Kidney (tissue), 13 donors: ENCODE measurements at regions not wholly inside any gene's neighbourhood (a gene's known extent, or its start where the extent isn't known, plus 50 kb on each side); places are given as distances from the start of the nearest gene placed in this dataset.
A peak's percentile ranks its signal among the peaks of the same experiment; 100 is the strongest.

ENCODE experiments used
- DNase-seq, 5 donors: peaks; one replicate each; pipeline ENCODE4 v3.0.0-alpha.2; 2013 to 2020
- FAIRE-seq: peaks from 2 replicates; lab custom pipeline; 2012; peaks lifted over from hg19 to GRCh38; lab: Jason Lieb, UNC
- H3K27ac ChIP-seq, 2 donors: one replicate each; pipeline ENCODE4 v1.7.0; 2013; ENCODE audit warnings: low read depth in 2 of 2, low read length in 2 of 2, inconsistent platforms in 1 of 2
- H3K27me3 ChIP-seq: one replicate; pipeline ENCODE4 v1.7.1; 2013; ENCODE audit warnings: low read length, inconsistent platforms; ENCODE audit not compliant: control insufficient read depth, insufficient read depth
- H3K36me3 ChIP-seq, 3 donors: one replicate each; pipeline versions ENCODE4 v1.7.0 to v1.7.1; 2013; ENCODE audit warnings: low read length in 3 of 3, control low read depth in 1 of 3, inconsistent platforms in 1 of 3; ENCODE audit not compliant: insufficient read depth in 3 of 3, control insufficient read depth in 2 of 3
- H3K4me1 ChIP-seq, 3 donors: one replicate each; pipeline versions ENCODE4 v1.7.0 to v1.7.1; 2013; ENCODE audit warnings: low read length in 3 of 3, inconsistent platforms in 1 of 3, low read depth in 1 of 3; ENCODE audit not compliant: control insufficient read depth in 2 of 3, insufficient read depth in 2 of 3
- H3K4me3 ChIP-seq, 3 donors: one replicate each; pipeline versions ENCODE4 v1.7.0 to v1.8.1; 2013; ENCODE audit warnings: low read length in 3 of 3, control low read depth in 1 of 3, inconsistent platforms in 1 of 3
- H3K9ac ChIP-seq, 3 donors: one replicate each; pipeline versions ENCODE4 v1.7.0 to v1.7.1; 2013; ENCODE audit warnings: low read length in 3 of 3, control low read depth in 1 of 3, inconsistent platforms in 1 of 3
- H3K9me3 ChIP-seq, 3 donors: one replicate each; pipeline versions ENCODE4 v1.7.0 to v1.7.1; 2013; ENCODE audit warnings: low read length in 3 of 3, control low read depth in 1 of 3, inconsistent platforms in 1 of 3; ENCODE audit not compliant: control insufficient read depth in 2 of 3, insufficient read depth in 1 of 3
- CTCF ChIP-seq: IDR thresholded peaks from 3 replicates; pipeline ENCODE4 v1.5.1; 2012; ENCODE audit warnings: mild to moderate bottlenecking, moderate library complexity, borderline replicate concordance; ENCODE audit not compliant: insufficient read depth; ENCODE audit errors: extremely low read depth
- intact Hi-C: fragments of 100-400 bp; cut with DNase I; formaldehyde crosslinking; loops from one replicate; pipeline ENCODE4 v1.11.1; 2022
- donor health status: control.
- donor health status: control.
- donor health status: control.
- donor health status: control.
- donor health status: control.
- donor health status: DM: yes; HTN: yes; CAD: no.
- donor health status: Normal renal cell carcinoma (clear cell type).

GRCh38 chr22:48972979-48973693 is 854.5 kb downstream of the BRD1 start:
- Histone ChIP-seq H3K36me3 (no peaks in the 10 kb centered on the region), H3K9ac (no peak overlapping the region), H3K4me3 (no peak overlapping the region), H3K4me1 (no peaks in the 10 kb centered on the region), H3K27me3 (no peaks in the 10 kb centered on the region), H3K9me3 (no peaks in the 10 kb centered on the region), H3K27ac (no peak overlapping the region)
- DNase-seq = no peak
- intact Hi-C loops = no loop called here
- no peak for FAIRE-seq
- no peak for TF ChIP-seq CTCF

GRCh38 chr22:48968201-48968959 is 859.3 kb downstream of the BRD1 start:
- Histone ChIP-seq H3K27ac (no peak overlapping the region), H3K36me3 (no peaks in the 10 kb centered on the region), H3K4me3 (no peak overlapping the region), H3K4me1 (no peaks in the 10 kb centered on the region), H3K9me3 (no peaks in the 10 kb centered on the region), H3K27me3 (no peaks in the 10 kb centered on the region), H3K9ac (no peak overlapping the region)
- no peak for FAIRE-seq
- peak; percentile 30 for TF ChIP-seq CTCF
- intact Hi-C loops = no loop called here
- DNase-seq = peak in 3 of 5 donors; percentile 33 to 57 (median 50)

- no peak for TF ChIP-seq CTCF
- DNase-seq (no peak), FAIRE-seq (no peak)
- H3K27ac ChIP-seq = no peak overlapping the region
- intact Hi-C loops = no loop called here
- H3K9ac ChIP-seq = no peak overlapping the region
- no peaks in the 10 kb centered on the region for H3K4me1 ChIP-seq
- H3K4me3 ChIP-seq = no peak overlapping the region
- no peaks in the 10 kb centered on the region for H3K9me3 ChIP-seq
- H3K36me3 ChIP-seq = no peaks in the 10 kb centered on the region
- H3K27me3 ChIP-seq = no peaks in the 10 kb centered on the region
Observed at GRCh38 chr22:48963405-48963804, 864.3 kb downstream of the BRD1 start.
